NCI-H526 treated with DMSO at 0.1 percent for 48 hours (cell line): ENCODE measurements at regions not wholly inside any gene's neighbourhood (a gene's known extent, or its start where the extent isn't known, plus 50 kb on each side); places are given as distances from the start of the nearest gene placed in this dataset.
"Not testable (repeated sequence)": the region's sequence is repeated elsewhere in the genome, so short reads cannot be mapped to it uniquely, and the experiment has no call there.

ENCODE experiments used
- DNase-seq: peaks from one replicate; lab custom pipeline; 2025; lab: John Stamatoyannopoulos, UW

GRCh38 chr5:36390640-36391039 is 88.9 kb upstream of the RANBP3L start:
- DNase-seq, result no peak

GRCh38 chr5:36392186-36392585 is 90.5 kb upstream of the RANBP3L start:
- no peak for DNase-seq

GRCh38 chr5:36392818-36393217 is 91.1 kb upstream of the RANBP3L start:
- DNase-seq, result no peak

DNA sequence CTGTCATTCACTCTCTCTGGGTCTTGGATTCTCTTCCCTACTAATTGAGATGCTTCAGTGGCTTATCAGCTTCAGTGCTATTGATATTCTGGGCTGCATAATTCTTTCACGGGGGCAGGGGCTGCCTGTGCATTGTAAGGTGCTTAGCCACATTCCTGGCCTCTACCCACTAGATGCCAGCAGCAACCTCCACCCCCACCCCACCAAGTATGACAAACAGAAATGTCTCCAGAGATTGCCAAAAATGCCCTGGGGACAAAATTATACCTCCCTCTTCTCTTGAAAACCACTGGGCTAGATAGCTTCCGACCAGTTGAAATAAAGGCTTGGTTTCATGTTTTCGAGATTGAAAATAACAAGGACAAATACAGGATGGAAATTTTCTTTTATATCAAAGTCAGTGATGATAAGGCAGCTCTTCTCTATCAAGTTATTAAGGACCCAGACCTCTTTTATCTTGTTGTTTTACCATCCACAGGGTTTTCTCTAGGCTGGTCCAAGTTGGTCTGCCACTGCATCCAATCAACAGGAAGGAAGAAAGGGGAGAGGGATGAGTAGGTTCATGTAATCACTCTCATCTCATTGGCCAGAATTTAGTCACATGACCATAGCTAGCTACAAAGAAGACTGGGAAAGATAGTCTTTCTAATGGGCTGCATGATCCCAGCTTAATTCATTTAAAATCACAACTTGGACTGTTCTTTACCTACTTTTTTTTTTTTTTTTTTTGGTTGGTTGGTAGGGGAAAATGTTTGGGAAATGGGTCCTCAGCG is 92.1 kb upstream of the RANBP3L start:
- DNase-seq, result no peak

DNA sequence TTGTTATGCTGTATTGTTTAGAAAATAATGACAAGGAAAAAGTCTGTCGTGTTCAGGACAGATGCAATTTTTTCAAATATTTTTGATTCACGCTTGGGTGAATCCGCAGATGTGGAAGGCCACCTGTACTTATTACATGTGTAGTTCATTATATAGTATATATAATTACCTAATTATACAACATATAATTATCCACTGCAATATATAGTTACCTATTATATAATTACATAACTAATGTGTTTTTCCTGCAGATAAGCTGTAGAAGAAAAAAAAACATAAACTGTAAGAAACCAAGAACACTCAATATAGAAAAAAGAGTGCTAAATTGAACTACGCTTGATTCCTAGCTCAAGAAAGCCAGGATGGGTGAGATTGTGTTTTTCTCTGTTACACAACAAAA is 93.6 kb upstream of the RANBP3L start:
- peak; percentile 11 for DNase-seq

DNA sequence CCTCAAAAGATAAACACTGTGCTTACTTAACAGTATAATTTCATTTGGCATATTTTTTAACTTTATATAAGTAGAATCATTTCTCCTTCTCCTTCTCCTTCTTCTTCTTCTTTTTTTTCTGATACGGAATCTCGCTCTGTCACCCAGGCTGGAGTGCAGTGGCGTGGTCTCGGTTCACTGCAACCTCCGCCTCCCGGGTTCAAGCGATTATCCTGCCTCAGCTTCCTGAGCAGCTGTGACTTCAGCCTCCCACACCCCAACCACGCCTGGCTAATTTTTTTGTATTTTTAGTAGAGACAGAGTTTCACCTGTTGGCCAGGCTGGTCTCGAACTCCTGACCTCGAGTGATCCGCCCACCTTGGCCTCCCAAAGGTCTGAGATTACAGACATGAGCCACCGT is 94.2 kb upstream of the RANBP3L start:
- not testable (repeated sequence) for DNase-seq

DNA sequence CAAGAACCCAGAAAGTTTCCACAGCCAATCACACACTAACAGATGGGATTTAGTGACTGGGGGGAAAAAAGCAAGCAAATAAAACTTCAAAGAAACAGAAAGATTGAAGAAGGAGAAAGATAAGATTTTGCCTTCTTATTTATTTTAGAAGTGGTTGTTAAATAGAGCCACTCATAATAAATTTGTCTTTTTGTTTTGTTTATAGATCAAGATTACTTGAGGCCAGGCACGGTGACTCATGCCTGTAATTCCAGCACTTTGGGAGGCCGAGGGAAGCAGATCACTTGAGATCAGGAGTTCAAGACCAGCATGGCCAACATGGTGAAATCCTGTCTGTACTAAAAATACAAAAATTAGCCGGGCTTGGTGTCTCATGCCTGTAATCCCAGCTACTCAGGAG is 94.9 kb upstream of the RANBP3L start:
- no peak for DNase-seq

DNA sequence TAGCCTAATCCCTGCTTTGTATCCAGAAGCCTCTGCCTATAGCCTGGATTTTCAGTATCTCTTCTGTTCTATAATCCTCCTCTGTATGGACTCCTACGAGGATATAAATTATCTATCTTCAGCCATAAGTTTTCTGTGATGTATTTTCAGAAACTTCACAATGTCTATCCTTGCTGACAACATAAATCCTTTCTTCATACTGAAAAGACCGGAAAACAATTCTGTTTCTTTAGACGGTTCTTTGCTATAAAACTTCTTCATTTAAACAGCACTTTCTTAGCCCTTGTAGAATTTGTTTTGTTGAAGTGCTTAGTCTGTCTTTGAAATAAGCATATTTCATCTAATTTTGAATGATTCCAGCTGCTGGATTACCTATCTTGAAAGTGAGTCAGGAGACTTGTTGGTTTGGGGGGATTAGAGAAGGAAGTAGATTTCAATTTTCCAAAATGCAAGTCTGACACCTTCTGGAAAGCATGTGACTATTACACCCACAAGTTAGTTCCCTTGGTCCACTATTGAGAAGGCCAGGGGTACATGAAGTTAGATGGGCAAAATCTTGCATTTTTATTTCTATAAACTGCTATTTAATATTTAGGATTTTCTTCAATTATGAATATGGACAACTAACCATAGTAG is 96.3 kb upstream of the RANBP3L start:
- peak; percentile 28 for DNase-seq

DNA sequence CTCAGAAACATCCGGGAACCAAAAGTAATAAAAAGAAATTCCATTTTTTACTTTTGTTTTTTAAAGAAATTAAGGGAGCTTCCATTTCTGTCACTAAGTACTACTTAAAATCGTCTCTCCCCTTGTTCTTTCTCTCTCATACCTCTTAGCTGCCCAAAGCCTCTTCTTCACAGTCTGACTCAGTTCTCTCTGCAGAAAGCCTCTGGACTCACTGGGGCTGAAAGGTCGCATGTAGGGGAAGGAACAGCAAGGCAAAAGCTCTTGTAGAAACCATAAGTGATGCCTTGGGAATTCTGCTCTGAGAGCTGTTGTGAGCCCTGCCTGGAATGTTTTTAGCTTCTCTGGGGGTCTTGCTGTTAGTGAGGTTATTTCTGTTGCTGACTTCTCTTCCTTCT is 100.8 kb upstream of the RANBP3L start:
- DNase-seq, result no peak

GRCh38 chr5:36403632-36404311 is 102.1 kb upstream of the RANBP3L start:
- DNase-seq, result no peak

- no peak for DNase-seq
Measured at GRCh38 chr5:36406023-36406422, 104.3 kb upstream of the RANBP3L start.

DNA sequence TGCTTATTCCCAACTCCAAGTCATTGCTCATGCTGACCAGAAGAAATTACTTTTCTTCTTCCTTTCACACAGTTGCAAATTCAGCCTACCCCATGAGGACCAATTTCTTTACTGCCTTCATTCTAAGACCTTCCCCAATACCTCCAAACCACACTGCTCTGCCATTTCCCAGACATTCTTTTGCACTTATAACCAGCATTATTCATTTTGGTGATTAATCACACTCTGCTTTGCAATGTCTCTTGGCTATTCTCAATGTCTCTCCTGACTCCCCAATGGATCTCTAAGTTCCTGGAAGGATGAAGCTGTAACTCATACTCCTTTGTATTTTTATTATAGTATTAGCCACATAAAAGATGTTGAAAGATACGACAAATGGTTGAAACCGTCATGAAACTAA is 105.7 kb upstream of the RANBP3L start:
- DNase-seq, result no peak

- peak; percentile 74 for DNase-seq
Measured at GRCh38 chr5:36409711-36410110, 108.0 kb upstream of the RANBP3L start.

- not testable (repeated sequence) for DNase-seq
Measured at GRCh38 chr5:36410672-36411071, 109.0 kb upstream of the RANBP3L start.

GRCh38 chr5:36414869-36415282 is 113.2 kb upstream of the RANBP3L start:
- peak; percentile 69 for DNase-seq

DNA sequence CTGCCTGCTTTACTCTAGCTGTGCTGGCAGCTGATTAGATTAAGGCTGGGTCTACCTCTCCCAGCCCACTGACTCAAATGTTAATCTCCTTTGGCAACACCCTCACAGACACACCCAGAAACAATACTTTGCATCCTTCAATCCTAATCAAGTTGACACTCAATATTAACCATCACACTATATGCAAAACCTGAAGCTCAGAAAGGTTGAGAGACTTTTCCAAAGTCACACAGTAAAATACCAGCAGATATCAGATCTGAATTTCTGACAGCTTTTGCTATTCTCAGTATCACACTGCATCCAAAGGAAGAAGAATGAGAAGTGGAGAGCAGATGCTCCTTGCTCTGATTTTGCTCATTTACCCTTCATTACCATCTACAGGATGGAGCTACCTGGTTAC is 114.9 kb upstream of the RANBP3L start:
- no peak for DNase-seq

GRCh38 chr5:36417221-36417620 is 115.5 kb upstream of the RANBP3L start:
- no peak for DNase-seq

DNA sequence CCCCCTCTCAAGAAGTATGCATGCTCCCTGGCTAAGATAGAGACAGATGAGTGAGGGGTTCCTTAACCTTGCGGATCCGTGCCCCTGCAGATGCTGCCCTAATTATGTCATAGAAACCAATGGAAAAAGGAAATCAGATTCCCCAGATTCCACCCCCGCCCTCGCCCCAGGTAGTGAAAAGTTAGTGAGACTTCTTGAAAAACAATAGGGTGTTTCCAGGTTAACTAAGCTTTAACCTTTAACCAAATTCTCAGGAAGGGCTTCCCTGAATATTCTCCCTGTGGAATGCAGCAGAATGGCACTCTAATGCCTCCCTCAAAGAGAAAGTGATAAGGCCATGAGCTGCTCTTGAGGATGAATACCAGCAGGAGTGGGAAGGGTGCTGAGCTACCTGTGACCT is 116.0 kb upstream of the RANBP3L start:
- no peak for DNase-seq

GRCh38 chr5:36418152-36418979 is 116.7 kb upstream of the RANBP3L start:
- DNase-seq, result no peak

GRCh38 chr5:36421256-36421655 is 119.6 kb upstream of the RANBP3L start:
- no peak for DNase-seq

DNA sequence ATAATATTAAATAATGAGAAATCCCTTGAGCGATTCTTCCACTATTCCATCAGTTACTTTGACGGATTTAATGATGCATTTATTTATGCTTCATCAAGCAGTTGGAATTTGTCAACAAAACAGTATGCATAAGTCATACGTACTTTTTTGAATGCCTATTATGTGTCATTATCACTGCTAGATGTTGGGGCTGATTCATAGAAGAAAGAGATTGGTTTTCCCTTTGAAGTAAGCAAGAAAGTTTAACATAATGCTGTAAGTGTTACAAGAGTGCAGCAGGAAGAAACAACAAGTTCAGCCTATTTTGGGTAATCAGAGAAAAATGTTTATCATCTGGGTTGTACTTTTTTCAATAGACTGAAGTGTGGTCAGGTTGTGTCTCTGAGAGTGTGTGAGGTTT is 121.2 kb upstream of the RANBP3L start:
- no peak for DNase-seq

GRCh38 chr5:36423578-36424307 is 122.0 kb upstream of the RANBP3L start:
- DNase-seq, result no peak
